Fibroblast of mammary gland (primary cell): ENCODE measurements at regions not wholly inside any gene's neighbourhood (a gene's known extent, or its start where the extent isn't known, plus 50 kb on each side); places are given as distances from the start of the nearest gene placed in this dataset.

Experiments used
- DNase-seq: peaks from one replicate; pipeline ENCODE4 v3.0.0-alpha.2; 2010; ENCODE audit warnings: low read depth
- H3K4me3 ChIP-seq: 2 replicates; pipeline ENCODE4 v1.5.1; 2011; ENCODE audit warnings: low read depth, mild to moderate bottlenecking, low read length, moderate library complexity; ENCODE audit not compliant: control insufficient read depth
- TF ChIP-seq, protein P1 (sequence below): conservative IDR thresholded peaks from 2 replicates; pipeline ENCODE4 v1.5.1; 2011; ENCODE audit warnings: low read depth, low read length, inconsistent platforms; ENCODE audit not compliant: control insufficient read depth, insufficient read depth

DNA sequence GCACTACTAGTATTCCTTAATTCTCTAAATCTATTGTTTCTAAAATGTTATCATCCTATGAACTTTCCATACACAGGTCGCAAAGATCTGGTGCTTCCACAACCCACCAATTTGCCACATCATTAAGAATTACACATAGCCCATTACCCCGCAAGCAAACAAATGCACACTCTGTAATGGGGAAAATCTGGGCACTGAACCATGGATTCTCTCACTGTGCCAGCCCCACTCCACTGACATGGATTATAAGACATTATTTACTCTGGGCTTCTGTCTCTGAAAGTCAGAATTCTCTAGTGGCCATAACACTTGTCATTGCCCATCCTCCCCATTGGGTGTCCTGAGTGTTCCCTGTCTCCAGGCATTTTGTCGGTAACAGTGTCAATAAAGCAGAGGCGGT, 537.1 kb downstream of the EPHA4 start:
- TF ChIP-seq, protein P1, sequence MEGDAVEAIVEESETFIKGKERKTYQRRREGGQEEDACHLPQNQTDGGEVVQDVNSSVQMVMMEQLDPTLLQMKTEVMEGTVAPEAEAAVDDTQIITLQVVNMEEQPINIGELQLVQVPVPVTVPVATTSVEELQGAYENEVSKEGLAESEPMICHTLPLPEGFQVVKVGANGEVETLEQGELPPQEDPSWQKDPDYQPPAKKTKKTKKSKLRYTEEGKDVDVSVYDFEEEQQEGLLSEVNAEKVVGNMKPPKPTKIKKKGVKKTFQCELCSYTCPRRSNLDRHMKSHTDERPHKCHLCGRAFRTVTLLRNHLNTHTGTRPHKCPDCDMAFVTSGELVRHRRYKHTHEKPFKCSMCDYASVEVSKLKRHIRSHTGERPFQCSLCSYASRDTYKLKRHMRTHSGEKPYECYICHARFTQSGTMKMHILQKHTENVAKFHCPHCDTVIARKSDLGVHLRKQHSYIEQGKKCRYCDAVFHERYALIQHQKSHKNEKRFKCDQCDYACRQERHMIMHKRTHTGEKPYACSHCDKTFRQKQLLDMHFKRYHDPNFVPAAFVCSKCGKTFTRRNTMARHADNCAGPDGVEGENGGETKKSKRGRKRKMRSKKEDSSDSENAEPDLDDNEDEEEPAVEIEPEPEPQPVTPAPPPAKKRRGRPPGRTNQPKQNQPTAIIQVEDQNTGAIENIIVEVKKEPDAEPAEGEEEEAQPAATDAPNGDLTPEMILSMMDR = no peak
- H3K4me3 ChIP-seq = no peak overlapping the region
- no peak for DNase-seq

DNA sequence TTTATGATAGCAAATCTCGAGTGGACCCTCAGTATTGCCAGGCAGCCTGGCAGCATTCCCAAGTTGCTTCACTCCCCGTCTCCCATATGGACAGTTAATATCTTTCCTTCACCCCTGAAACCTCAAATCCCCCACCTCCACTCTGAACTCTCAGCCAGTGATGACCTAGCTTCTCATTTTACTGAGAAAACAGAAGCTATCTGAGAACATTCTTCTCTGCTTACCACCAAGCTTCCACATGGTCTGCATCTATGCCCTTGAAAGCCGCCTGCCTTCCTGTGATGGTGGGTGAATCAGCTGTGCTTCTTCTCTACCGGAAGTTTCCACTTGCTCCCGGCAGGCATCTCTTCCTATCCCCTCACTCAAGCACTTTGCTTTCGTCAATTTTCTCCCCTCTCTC, 529.2 kb downstream of the EPHA4 start:
- TF ChIP-seq, protein P1 = no peak
- no peak overlapping the region for H3K4me3 ChIP-seq
- no peak for DNase-seq

DNA sequence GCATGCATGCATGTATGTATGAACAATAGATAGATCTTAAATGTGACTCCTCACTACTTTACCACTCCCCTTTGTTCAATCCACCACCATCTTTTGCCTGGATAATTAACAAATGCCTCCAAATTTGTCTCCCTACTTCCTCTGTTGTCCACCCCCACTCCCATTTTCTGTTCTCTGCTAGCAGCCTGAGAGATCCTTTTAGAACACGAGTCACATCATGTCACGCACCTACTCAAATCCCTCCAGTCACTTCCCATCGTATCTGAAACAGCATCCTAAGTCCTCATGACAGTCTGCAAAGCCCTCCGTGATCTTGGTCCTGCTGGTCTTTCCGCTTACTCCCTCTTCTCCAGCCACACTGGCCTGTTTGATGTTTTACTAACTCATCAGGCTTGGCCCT, 527.3 kb downstream of the EPHA4 start:
- TF ChIP-seq, protein P1 = no peak
- no peak for DNase-seq

DNA sequence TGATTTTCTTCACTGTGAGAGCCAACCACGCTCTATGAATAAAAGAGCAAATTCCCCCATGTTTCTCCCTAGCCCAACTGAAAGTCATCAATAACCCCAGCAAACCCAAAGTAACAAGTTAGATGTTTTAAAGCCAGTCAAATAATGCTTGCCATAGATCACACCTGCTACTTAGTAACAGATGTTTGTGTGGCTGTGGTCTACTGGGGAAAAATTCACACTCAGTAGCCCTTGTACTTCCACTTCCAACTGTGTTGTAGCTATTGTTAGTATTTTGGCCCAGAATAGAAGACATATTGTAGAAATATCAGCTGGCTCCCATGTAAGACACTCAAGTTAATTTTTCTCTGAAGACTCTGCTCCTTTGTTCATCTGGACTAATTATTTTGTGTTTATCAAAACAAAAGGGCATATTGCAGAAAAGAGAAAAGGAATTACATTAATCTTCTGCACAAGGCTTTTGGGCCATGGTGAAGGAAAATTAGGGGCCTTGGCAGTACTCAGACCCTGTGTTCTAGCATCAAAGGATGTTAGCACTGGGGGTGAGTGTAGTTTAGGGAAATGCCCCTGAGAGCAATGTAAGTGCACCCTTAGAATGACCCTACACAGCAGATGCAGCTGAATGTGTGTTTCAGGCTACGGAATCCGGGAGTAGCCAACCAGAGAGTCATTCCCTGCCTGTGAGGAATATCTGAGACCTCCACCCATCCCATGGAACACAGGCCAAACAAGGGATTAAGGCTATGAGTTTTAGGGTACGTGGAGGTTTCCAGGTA, 521.9 kb downstream of the EPHA4 start:
- no peak for DNase-seq
- TF ChIP-seq, protein P1 = no peak
- no peak overlapping the region for H3K4me3 ChIP-seq

More for the DNA sequence above, 527.3 kb downstream of the EPHA4 start:
- H3K4me3 ChIP-seq = no peak overlapping the region

DNA sequence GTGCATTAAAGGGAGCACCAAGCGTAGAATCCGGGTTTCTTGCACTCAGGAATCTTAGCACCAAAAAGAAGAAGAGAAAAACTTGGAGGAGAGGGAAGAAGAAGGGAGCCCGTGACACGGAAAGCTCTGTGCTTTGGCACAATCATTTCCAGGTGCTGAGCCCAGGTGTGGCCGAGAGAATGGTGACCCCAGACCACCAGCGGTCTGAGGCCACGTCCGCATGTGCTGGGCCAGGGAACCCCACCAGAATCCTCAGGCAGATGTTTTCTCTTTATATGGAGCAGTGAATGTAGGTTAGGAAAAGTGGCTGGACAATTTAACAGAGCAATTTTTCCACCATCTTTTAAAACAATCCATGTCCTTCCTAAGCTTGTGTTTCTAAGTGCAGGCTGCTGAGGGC, 520.9 kb downstream of the EPHA4 start:
- TF ChIP-seq, protein P1 = no peak
- DNase-seq = no peak
- no peak overlapping the region for H3K4me3 ChIP-seq

DNA sequence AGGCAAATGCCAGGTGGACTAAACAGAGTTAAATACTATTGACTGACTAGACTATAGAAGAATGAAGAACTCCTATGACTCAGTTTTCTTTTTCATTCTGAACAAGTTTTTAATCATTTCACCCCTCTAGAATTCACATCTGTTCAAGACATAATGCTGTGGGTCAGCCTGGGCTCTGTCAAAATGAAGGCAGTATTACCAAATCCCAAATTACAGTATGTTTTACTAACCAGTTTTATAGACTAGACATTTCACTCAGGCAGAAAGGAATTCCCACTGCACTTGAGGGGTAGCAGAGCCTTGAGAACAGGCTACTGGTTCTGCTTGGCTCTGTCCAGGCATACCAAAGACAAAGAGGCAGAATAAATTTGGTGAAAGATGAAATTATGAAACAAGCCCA, 511.7 kb downstream of the EPHA4 start:
- TF ChIP-seq, protein P1 = no peak
- no peak overlapping the region for H3K4me3 ChIP-seq
- peak; percentile 2 for DNase-seq

DNA sequence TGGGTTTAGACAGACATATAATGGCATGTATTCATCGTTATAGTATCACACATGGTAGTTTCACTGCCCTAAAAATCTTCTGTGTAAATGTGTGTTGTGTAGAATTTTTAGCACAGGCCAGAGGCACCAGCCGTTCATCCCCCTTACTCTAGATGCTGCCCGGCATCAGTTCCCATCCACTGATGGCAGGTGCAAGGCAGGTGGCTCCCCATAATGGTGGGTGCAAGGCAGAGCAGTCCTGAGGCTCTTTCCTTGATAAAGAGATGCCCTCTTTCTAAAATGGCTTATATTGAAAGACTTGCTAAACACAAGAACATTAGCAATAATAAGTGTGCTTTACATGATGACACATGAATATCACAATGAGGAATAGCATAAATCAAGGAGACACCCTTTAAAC, 508.5 kb downstream of the EPHA4 start:
- DNase-seq = no peak
- TF ChIP-seq, protein P1 = no peak
- H3K4me3 ChIP-seq = no peak overlapping the region
